Calu3 (cell line): ENCODE measurements at regions not wholly inside any gene's neighbourhood (a gene's known extent, or its start where the extent isn't known, plus 50 kb on each side); places are given as distances from the start of the nearest gene placed in this dataset.
A peak's percentile ranks its signal among the peaks of the same experiment; 100 is the strongest.

Experiments
- BruUV-seq: library from RNA; stranded (reverse); fragments of 400-500 nt; replicated peaks from 2 replicates; lab custom pipeline; 2021; lab: Mats Ljungman, UMichigan
- CTCF ChIA-PET: fragments of 300-600 bp; sonication (Branson Sonifier 250); formaldehyde crosslinking; loops from one replicate; lab custom pipeline; 2022; ENCODE audit warnings: antibody characterized with exemption; lab: Charles Lee
- DNase-seq: peaks from one replicate; pipeline ENCODE4 v3.0.0; 2022
- H3K27ac Mint-ChIP-seq: one replicate; pipeline ENCODE4 v1.8.0; 2022; ENCODE audit warnings: mixed read lengths; ENCODE audit not compliant: unreplicated experiment
- H3K27me3 Mint-ChIP-seq: one replicate; pipeline ENCODE4 v1.8.0; 2022; ENCODE audit warnings: mixed read lengths; ENCODE audit not compliant: unreplicated experiment
- H3K36me3 Mint-ChIP-seq: one replicate; pipeline ENCODE4 v1.8.0; 2022; ENCODE audit warnings: mild to moderate bottlenecking, moderate library complexity, mixed read lengths; ENCODE audit not compliant: insufficient read depth, unreplicated experiment
- H3K4me1 Mint-ChIP-seq: one replicate; pipeline ENCODE4 v1.8.0; 2022; ENCODE audit warnings: mild to moderate bottlenecking, low read depth, mixed read lengths; ENCODE audit not compliant: unreplicated experiment
- H3K4me3 Mint-ChIP-seq: one replicate; pipeline ENCODE4 v1.8.0; 2022; ENCODE audit warnings: mild to moderate bottlenecking, low read depth, moderate library complexity, mixed read lengths; ENCODE audit not compliant: unreplicated experiment
- H3K9me3 Mint-ChIP-seq: one replicate; pipeline ENCODE4 v1.8.0; 2022; ENCODE audit warnings: low read depth, mixed read lengths; ENCODE audit not compliant: unreplicated experiment
- intact Hi-C: fragments of 100-400 bp; cut with micrococcal nuclease; formaldehyde crosslinking; loops from one replicate; pipeline ENCODE4 v1.10.0; 2022; ENCODE audit not compliant: unreplicated experiment
- TF ChIP-seq, protein P1 (sequence below): fragments of 200-600 bp; IDR thresholded peaks from one replicate; pipeline ENCODE4 v1.8.0; 2022; ENCODE audit warnings: antibody characterized with exemption; ENCODE audit not compliant: unreplicated experiment

DNA sequence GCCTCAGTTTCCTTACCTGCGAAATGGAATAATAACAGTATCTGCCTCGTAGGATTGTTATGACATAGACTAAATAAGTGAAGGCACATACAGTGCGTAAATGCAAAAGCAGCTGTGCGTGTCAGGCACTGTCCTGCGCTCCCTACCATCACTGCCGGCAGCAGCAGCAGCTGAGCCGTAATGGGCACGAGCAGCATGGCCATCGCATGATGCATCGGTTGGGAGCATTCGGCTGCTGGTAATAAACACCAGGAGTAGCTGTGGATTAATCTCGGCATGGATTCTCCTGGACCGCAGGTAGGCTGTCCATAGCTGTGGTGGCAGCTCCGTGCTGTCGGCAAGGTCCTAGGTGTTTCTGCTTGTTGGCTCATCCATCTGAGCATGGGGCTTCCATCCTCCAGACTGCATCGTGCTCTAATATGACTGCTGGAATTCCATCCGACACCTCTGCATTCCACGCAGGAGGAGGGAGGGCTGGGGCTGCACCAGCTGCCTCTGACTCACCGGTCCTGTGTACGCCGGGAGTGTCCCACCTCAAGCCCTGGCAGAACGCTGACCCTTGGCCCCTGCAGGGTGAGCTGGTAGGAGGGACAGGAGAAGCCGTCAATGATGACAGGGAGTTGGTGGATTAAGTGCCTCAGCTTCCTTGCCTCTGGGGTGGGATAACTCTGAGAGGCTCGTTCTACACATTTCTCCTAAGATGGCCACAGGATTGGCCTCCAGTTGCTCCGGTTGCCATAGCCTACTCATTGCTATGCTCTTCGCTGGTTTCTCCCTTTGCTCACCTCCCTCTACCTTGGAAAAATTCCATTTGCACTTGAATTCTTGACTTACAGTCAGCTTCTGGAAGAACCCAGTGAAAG is 100.9 kb upstream of the PMEPA1 start:
- peak; percentile 85 for DNase-seq
- BruUV-seq = no TSS peak
- H3K27me3 Mint-ChIP-seq = peaks cover 15% of the 10 kb centered on the region
- H3K27ac Mint-ChIP-seq = peak overlapping the region; percentile 31
- no peaks in the 10 kb centered on the region for H3K9me3 Mint-ChIP-seq
- H3K36me3 Mint-ChIP-seq = no peaks in the 10 kb centered on the region
- CTCF ChIA-PET = interaction anchor here (0.8 to 1.0 kb wide), 3 partner anchors 38 to 99 kb away, joined by 3 read pairs; no protein-coding TSS in a partner anchor
- H3K4me1 Mint-ChIP-seq = peaks cover 24% of the 10 kb centered on the region
- H3K4me3 Mint-ChIP-seq = no peak overlapping the region
- intact Hi-C loops = loop anchor here (5.0 to 10.0 kb wide), 2 partner anchors 207 to 274 kb away; no protein-coding TSS in a partner anchor
- TF ChIP-seq, protein P1, sequence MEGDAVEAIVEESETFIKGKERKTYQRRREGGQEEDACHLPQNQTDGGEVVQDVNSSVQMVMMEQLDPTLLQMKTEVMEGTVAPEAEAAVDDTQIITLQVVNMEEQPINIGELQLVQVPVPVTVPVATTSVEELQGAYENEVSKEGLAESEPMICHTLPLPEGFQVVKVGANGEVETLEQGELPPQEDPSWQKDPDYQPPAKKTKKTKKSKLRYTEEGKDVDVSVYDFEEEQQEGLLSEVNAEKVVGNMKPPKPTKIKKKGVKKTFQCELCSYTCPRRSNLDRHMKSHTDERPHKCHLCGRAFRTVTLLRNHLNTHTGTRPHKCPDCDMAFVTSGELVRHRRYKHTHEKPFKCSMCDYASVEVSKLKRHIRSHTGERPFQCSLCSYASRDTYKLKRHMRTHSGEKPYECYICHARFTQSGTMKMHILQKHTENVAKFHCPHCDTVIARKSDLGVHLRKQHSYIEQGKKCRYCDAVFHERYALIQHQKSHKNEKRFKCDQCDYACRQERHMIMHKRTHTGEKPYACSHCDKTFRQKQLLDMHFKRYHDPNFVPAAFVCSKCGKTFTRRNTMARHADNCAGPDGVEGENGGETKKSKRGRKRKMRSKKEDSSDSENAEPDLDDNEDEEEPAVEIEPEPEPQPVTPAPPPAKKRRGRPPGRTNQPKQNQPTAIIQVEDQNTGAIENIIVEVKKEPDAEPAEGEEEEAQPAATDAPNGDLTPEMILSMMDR = no peak

DNA sequence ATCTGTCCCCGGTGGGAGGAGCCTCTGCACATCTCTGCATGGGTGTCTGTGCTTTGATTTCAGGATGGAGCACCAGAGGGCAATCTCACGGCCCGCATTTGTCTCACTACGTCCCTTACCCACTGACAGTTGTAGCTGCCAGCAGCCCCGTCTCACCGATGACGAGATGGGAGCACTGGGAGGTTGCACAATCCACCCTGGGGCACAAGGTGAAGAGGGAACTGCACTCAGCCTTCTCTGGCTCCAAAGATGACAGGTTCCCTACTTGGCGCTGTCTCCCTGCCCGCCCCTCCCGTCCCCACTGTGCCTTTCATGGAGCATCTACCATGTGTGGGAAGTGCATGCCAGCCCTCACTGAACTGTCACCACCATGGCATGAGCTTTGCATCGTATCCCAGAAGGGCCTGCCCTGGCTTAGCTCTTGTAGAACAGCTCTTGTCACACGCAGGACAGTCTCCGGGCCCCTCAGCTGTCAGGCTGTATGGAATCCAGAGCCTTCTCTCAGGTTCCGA is 99.9 kb upstream of the PMEPA1 start:
- TF ChIP-seq, protein P1 = no peak
- intact Hi-C loops = loop anchor here (5.0 to 10.0 kb wide), 2 partner anchors 208 to 275 kb away; no protein-coding TSS in a partner anchor
- Mint-ChIP-seq H3K4me3 (no peak overlapping the region), H3K36me3 (no peaks in the 10 kb centered on the region), H3K9me3 (no peaks in the 10 kb centered on the region), H3K4me1 (peaks cover 24% of the 10 kb centered on the region), H3K27ac (no peak overlapping the region), H3K27me3 (peaks cover 25% of the 10 kb centered on the region)
- CTCF ChIA-PET = no interaction called here
- no TSS peak for BruUV-seq
- no peak for DNase-seq

DNA sequence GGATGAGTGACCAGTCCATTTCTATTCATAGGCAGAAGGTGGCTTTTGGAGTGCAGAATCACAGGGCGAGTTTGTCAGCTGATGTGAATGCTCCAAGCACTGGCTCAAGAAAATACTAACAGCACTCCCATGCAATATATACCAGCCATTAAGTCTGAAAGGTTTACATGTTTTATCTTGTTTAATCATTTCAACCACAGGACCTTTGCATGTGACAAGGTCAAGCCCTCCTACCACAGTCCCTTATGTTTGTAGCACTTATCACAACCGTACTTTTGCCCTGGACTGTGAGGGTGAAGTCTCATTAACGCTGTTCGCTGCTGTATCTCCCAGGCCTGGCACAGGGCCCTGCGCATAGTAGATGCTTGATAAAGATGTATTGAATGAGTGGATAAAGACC is 99.3 kb upstream of the PMEPA1 start:
- Mint-ChIP-seq H3K9me3 (no peaks in the 10 kb centered on the region), H3K4me3 (no peak overlapping the region), H3K27ac (no peak overlapping the region), H3K4me1 (peaks cover 24% of the 10 kb centered on the region), H3K27me3 (peaks cover 31% of the 10 kb centered on the region), H3K36me3 (no peaks in the 10 kb centered on the region)
- BruUV-seq = no TSS peak
- CTCF ChIA-PET = no interaction called here
- TF ChIP-seq, protein P1 = no peak
- intact Hi-C loops = no loop called here
- DNase-seq = no peak

DNA sequence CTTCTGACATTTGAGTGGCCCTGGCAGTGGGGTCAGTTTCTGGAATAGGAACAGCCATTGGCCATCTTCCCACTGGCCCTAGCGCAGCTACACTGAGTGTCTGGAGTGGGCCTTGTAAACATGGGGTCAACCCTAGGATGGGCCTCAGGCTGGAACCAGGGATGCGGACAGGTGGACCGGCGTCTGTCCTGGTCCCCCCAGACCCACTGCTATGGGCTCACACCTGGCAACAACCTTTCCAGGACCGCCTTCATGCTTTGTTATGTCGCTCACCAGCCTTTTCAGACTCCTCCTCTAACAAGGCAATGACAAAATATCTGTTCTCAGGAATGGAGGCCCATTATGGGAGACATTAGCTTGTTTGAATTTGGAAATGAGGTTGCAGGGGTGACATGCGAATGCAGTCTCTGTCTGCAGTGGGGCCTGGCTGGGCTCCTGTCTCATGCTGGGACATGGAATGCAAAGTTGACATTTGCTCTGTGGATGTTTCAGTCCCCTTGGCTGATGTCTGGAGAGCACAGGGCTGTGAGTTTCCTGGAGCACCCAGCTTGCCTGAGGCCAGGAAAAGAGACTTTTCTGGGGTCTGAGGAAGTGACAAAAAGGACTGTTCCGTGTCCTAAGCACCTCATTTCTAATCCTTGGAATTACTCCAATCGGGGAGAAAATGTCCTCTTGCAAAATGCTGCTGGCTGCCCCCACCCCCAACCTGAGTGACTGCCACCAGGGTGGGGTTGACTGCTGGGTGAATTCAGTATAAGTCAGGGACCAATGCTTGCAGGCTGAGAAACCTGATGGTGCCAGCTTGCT is 98.7 kb upstream of the PMEPA1 start:
- TF ChIP-seq, protein P1 = no peak
- CTCF ChIA-PET = no interaction called here
- H3K36me3 Mint-ChIP-seq = no peaks in the 10 kb centered on the region
- peaks cover 24% of the 10 kb centered on the region for H3K4me1 Mint-ChIP-seq
- no peak overlapping the region for H3K27ac Mint-ChIP-seq
- H3K9me3 Mint-ChIP-seq = no peaks in the 10 kb centered on the region
- no TSS peak for BruUV-seq
- peaks cover 31% of the 10 kb centered on the region for H3K27me3 Mint-ChIP-seq
- no peak overlapping the region for H3K4me3 Mint-ChIP-seq
- no peak for DNase-seq
- intact Hi-C loops = no loop called here
